CD4-positive, alpha-beta T cell treated with Interleukin-10 for 1 hour (primary cell): ENCODE measurements at regions not wholly inside any gene's neighbourhood (a gene's known extent, or its start where the extent isn't known, plus 50 kb on each side); places are given as distances from the start of the nearest gene placed in this dataset.
"Not testable (repeated sequence)": the region's sequence is repeated elsewhere in the genome, so short reads cannot be mapped to it uniquely, and the experiment has no call there.

Source experiments
- DNase-seq: peaks from one replicate; pipeline ENCODE4 v3.0.0-alpha.2; 2020

GRCh38 chr2:230593765-230594164 is 118.9 kb upstream of the CAB39 start:
- no peak for DNase-seq

DNA sequence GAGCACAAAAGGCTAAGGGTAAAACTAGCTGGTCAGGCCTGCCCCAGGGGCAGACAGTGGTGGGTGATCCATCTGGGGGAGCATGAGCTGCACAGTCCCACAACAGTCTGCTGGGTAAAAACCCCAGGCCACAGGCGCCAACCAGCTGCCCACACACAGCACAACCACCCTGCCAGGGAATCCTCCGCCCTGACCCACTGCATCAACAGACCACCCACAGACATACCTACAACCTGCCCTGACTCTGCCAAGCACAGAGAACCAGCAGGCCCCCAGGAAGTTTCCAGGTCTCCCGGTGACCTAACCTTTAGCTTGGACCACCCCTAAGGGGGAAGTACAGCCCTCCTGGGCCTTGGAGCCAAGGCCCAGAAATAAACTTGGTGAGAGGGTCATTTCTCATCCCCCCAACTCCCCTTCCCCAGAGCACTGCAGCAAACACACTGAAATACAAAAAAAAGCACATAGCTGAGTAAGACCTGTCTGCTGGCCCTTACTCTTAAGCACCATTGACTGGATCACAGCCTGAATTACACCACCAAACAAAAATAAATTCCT is 118.3 kb upstream of the CAB39 start:
- DNase-seq, result no peak

GRCh38 chr2:230599853-230600252 is 112.8 kb upstream of the CAB39 start:
- DNase-seq, result peak; percentile 31

DNA sequence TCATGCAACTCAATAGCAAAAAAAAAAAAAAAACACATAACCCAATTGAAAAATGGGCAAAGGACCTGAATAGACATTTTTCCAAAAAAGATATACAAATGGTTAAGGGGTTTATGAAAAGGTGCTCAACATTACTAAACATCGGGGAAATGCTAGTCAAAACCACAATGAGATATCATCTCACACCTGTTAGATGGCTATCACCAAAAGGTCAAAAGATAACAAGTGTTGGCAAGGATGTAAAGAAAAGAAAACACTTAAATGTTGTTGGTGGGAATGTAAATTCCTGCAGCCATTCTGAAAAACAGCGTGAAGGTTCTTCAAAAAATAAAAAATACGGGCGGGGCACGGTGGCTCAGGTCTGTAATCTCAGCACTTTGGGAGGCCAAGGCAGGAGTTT is 112.4 kb upstream of the CAB39 start:
- DNase-seq, result peak; percentile 51

DNA sequence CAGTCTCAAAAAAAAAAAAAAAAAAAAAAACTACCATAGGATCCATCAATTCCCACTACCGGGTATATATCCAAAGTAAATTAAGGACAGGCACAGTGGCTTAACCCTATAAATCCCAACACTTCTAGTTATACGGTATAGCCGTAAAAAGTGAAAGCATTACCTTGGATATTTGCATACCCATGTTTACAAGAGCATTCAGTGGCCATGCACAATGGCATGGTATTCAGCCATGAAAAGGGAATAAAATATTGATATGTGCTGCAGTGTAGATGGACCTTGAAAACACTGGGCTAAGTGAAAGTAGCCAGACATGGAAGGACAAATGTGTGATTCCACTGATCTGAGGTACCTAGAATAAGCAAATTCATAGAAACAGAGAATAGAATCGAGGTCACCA is 111.8 kb upstream of the CAB39 start:
- no peak for DNase-seq

GRCh38 chr2:230601510-230601909 is 111.1 kb upstream of the CAB39 start:
- DNase-seq, result no peak

- peak; percentile 77 for DNase-seq
These were observed 109.9 kb upstream of the CAB39 start for GRCh38 chr2:230602562-230603230.

- peak; percentile 14 for DNase-seq
These were observed 109.3 kb upstream of the CAB39 start for GRCh38 chr2:230603317-230603716.

DNA sequence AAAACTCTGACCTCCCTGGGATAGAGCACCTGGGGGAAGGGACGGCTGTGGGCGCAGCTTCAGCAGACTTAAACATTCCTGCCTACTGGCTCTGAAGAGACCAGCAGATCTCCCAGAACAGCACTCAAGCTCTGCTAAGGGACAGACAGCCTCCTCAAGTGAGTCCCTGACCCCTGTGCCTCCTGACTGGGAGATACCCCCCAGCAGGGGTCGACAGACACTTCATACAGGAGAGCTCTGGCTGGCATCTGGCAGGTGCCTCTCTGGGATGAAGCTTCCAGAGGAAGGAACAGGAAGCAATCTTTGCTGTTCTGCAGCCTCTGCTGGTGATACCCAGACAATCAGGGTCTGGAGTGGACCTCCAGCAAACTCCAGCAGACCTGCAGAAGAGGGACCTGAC is 108.5 kb upstream of the CAB39 start:
- DNase-seq, result not testable (repeated sequence)

GRCh38 chr2:230614040-230614439 is 98.6 kb upstream of the CAB39 start:
- DNase-seq, result no peak

DNA sequence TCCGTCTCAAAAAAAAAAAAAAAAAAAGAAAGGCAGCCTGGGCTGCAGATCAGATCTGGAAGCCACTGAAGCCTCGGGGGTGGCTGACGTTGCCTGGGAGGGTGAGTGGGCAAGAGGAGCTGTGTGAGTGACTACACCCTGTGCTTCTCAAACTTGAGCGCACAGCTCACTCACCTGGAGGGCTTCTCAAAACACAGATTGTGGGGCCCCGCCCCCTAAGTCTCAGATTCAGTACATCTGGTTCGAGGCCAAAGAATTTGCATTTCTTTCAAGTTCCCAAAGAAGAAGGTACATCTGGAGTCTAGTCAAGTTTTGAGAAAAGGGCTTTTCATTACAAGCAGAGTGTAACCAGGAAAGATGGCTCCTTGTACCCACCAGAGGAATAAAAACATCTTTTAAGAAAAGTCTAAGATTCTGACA is 97.7 kb upstream of the CAB39 start:
- no peak for DNase-seq

GRCh38 chr2:230617256-230617706 is 95.4 kb upstream of the CAB39 start:
- DNase-seq, result not testable (repeated sequence)

GRCh38 chr2:230619491-230619890 is 93.2 kb upstream of the CAB39 start:
- DNase-seq, result no peak

GRCh38 chr2:230625220-230625619 is 87.4 kb upstream of the CAB39 start:
- DNase-seq, result not testable (repeated sequence)

DNA sequence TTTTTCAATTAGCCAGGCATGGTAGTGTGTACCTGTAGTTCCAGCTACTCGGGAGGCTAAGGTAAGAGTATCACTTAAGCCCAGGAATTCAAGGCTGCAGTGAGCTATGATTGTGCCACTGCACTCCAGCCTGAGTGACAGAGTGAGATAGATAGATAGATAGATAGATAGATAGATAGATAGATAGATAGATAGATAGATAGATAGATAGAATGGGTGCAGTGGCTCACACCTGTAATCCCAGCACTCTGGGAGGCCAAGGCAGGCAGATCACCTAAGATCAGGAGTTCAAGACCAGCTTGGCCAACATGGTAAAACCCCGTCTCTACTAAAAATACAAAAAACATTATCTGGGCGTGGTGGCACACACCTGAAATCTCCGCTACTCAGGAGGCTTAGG is 85.6 kb upstream of the CAB39 start:
- not testable (repeated sequence) for DNase-seq

- DNase-seq, result no peak
These were observed 84.6 kb upstream of the CAB39 start for GRCh38 chr2:230627806-230628724.

DNA sequence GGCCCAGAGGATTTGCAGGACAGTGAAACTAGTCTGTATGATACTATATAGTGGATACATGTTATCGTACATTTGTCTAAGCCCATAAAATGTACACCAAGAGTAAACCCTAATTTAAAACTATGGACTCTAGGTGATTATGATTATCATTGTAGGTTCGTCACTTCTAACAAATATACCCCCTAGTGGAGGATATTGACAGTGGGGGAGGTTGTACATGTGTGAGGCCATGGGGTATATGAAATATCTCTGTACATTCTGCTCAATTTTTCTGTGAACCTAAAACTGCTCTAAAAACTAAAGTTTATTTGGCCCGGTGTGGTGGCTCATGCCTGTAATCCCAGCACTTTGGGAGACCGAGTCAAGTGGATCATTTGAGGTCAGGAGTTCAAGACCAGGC is 81.2 kb upstream of the CAB39 start:
- no peak for DNase-seq

DNA sequence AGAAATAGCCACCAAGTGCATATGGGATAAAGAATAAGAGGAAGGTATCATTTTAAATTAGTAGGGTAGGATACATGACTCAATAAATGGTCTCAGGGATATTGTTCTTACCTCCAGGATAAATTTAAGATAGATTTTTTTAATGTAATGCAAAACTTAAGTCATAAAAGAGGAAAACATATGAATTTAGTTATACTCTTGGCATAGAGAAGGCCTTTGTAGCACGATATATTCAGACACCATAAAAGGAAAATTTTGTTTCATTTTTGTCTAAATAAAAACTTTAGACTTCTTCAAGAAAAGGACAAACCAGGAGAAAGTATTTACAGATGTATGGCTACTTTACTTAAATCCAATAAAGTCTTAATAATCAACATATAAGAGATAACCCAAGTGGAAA is 78.5 kb upstream of the CAB39 start:
- DNase-seq, result no peak

GRCh38 chr2:230634721-230635313 is 77.8 kb upstream of the CAB39 start:
- not testable (repeated sequence) for DNase-seq

- no peak for DNase-seq
These were observed 75.9 kb upstream of the CAB39 start for GRCh38 chr2:230636684-230637271.

DNA sequence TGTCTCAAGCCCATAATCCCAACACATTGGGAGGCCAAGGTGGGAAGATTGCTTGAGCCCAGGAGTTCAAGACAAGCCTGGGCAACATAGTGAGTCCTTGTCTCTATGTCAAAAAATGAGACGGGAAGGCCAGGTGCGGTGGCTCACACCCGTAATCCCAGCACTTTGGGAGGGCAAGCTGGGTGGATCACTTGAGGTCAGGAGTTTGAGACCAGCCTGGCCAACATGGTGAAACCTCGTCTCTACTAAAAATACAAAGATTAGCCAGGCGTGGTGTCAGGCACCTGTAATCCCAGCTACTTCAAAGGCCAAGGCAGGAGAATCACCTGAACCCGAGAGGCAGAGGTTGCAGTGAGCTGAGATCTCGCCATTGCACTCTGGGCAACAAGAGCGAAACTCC is 75.2 kb upstream of the CAB39 start:
- not testable (repeated sequence) for DNase-seq

GRCh38 chr2:230640540-230641011 is 72.1 kb upstream of the CAB39 start:
- no peak for DNase-seq

DNA sequence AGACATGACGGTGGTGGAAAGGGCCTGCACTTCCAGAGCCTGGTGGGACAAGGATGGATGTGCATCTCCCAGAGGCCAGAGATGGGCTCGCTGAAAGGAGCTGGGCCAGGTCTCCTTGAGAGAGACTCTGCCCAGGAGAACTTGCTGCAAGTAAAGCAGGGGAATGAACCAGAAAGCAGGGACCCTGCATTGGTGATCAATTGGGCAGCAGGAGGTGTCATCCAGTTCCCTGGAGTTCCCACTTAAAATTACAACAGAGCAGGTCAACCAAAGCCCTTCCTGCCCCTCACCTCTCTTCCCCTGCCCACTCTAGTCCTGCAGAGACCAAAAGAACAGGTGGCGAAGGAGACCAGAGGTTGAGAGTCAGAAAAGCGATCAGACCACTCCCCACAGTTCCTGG is 69.7 kb upstream of the CAB39 start:
- no peak for DNase-seq
